ENCODE measurements at regions not wholly inside any gene's neighbourhood (a gene's known extent, or its start where the extent isn't known, plus 50 kb on each side); places are given as distances from the start of the nearest gene placed in this dataset.
"Not testable (repeated sequence)": the region's sequence is repeated elsewhere in the genome, so short reads cannot be mapped to it uniquely, and the experiment has no call there.

DNA sequence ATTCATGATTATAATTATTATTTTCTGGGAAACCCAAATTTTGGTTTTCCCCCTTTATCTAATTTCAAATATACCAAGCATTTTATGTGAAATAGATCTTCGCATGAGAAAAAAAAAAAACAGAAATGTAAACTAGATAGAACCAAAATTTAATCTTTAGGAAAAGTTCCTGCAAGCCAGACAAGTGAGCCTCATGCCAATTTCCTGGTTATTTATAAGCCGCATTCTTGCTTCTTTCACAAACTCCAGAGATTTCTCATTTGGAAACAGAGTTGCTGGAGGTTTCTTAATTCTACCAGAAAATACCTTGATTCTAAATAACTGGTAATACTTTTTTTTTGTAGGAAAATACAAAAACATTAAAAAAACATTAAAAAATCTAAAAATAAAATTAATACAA is 690.4 kb upstream of the IGFBP3 start:
- no peak for DNase-seq

DNA sequence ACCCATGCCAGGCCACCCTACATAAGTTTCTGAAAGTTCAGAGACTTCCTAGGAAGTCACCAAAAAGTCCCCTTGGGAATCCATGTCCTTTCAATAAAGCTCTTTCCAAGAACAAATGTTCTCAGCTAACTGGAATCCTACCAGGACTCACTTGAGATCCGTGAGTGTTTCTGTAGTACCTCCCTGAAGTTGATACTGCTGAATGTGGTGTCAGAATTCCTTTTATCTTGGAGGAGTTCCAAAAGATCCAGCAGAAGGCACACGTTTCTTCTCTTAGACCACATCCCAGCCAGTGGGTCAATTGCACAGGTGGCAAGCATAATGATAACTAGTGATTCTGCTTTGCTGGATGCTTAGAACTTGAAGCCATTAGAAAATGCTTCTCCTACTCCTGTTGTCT is 689.7 kb upstream of the IGFBP3 start:
- DNase-seq: no peak

DNA sequence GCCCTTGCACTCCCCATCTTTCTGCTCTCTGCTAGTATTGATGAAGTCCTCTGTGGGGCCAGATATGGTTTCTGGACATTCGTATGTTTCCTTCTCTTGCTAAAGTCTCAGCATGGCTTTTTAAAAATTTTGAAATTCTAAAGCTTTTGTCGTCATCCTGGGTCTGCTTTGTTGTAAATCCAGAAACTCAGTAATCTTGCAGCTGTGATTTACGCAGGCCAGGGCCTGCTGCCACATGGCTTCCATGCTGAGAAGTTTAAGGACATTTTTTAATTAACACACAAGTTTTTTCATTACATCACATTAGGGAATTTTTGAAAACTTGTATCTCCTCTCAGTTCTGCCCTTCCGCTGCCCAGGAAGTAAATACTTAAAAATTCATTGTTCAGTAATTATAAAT is 686.1 kb upstream of the IGFBP3 start:
- no peak for DNase-seq

DNA sequence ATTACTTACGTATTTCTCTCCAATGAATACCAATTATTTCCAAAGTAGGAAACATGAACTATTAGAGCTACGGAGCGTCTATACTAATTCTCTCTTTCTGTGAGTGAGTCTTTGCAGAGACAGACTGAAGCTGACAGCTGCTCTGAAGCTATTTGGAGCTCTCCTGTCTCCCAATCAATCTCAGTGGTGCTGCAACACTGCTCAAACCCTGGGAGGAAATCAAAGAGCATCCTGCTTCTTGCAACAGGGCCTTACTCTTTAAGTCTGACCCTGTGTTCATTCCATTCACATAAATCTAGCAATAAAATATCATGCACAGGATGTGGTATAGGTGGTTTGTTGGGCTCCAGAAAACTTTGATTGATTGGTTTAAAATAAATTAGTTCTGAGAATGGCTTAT is 685.7 kb upstream of the IGFBP3 start:
- no peak for DNase-seq

DNA sequence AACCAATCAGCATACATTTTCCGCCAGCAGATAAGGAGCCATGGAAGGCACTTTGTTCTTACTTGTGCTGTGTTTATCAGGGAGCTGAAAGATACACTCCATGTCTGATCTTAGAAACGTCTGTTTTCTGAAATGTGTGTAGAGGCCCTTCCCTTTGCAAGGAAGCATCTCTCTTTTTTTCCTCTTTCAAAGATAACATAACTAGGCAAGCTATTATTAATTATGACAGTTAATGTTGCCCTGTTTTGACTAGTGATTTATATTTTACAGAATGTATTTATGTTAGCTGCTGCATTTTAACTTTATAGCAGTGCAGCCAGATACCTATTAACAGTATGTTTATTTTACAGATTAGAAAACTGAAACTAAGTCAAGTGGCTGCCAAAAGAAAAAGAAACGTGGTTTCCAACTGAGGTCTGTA is 683.2 kb upstream of the IGFBP3 start:
- no peak for DNase-seq

DNA sequence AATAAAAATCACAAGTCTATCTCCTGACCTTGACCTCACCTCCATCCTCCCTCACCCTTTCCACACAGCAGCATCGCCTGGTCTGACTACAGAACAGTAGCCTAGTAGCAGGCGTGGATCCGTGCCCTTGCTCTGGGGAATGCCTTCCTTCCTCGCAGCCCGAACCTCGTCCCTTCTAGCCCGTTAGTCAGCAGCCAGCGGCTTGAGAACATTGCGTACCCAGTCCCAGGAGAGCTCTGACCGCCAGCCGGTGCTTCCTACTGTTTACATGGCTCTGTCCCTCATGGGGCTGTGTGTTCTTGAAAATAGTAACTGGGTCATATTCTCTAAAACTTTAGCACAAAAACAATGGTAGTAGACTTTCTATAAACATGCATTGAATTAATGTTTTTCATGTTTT is 682.7 kb upstream of the IGFBP3 start:
- DNase-seq: no peak

DNA sequence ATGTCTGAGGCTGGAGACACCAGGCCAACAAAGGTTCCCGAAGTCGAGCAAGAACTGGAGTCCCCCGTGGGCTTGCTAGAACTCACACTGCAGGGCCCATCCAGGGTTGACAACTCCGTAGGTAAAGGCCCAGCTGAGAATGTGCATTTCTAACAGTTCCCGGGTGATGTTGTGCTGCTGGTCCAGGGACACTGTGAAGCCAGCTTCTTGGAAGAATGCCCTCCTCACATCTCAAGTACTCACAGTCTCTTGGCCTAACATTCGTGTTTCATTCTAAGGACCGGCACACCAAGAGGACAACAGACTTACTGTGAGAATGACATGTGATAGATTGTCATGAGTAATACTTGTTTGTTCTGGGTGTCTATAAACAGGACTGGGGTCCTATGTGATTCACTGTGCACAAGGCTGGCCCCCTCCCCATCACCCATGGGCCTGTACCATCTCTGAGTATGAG is 682.3 kb upstream of the IGFBP3 start:
- no peak for DNase-seq

DNA sequence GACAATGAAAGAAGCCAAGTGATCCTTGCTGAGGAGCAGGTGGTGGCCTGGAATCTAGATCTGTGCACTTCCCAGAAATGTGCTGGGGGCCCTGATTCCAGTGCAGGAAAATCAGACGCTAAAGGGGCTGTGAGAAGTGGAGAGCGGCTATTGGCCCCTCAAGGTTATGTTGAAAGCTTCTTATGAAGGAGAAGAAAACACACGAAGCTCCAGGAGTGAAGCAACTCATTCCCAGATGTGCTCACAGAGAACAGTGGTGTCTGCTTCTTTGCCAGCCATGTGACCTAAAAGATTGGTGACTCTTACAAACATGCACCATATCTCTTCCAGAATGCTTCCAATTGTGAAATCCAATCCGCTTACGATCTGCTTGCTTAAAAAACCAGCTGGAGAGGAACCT is 679.3 kb upstream of the IGFBP3 start:
- no peak for DNase-seq

DNA sequence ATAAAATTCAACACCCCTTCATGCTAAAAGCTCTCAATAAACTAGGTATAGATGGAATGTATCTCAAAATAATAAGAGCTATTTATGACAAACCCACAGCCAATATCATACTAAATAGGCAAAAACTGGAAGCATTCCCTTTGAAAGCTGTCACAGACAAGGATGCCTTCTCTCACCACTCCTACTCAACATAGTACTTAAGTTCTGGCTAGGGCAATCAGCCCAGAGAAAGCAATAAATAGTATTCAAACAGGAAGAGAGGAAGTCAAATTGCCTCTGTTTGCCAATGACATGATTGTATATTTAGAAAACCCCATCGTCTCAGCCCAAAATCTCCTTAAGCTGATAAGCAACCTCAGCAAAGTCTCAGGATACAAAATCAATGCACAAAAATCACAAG is 673.8 kb upstream of the IGFBP3 start:
- DNase-seq: not testable (repeated sequence)

DNA sequence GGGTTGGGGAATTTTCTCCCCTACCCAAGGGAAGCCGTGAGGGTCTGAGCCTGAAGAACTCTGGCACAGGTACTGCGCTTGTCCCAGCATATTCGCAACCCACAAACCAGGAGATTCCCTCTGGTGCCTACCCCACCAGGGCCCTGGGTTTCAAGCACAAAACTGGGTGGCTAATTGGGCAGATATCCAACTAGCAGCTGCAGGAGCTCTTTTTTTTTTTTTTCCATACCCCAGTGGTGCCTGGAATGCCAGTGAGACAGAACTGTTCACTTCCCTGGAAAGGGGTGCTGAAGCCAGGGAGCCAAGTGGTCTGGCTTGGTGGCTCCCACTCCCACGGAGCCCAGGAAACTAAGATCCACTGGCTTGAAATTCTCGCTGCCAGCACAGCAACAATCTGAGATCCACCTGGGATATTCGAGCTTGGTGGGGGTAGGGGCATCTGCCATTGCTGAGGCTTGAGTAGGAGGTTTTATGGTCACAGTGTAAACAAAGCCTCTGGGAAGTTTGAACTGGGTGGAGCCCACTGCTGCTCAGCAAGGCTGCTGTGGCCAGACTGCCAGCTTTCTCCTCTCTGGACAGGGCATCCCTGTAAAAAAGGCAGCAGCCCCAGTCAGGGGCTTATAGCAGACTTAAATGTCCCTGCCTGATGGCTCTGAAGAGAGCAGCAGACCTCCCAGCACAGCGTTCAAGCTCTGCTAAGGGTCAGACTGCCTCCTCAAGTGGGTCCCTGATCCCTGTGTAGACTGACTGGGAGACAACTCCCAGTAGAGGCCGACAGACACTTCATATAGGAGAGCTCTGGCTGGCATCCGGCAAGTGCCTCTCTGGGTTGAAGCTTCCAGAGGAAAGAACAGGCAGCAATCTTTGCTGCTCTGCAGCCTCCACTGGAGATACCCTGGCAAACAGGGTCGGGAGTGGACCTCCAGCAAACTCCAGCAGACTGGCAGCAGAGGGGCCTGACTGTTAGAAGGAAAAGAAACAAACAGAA is 670.1 kb upstream of the IGFBP3 start:
- DNase-seq: not testable (repeated sequence)

DNA sequence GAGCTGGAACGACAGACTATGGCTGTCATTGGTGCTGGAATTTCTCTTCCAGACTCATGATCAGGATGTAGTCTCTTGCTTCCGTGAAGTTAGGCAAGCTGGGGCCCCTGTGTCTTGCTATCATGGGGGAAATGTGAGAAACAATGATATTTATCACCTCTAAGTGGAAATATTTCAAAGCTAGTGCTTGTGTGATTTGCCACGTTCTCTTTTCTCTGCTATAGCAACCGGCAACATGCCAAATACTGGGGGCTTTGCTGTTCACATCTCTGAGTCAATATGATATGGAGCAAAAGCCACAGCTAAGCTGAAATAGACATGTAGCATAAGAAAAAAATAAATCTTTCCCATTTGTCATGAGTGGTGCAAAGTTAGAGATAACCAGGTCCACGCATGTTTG is 668.2 kb upstream of the IGFBP3 start:
- DNase-seq: no peak

DNA sequence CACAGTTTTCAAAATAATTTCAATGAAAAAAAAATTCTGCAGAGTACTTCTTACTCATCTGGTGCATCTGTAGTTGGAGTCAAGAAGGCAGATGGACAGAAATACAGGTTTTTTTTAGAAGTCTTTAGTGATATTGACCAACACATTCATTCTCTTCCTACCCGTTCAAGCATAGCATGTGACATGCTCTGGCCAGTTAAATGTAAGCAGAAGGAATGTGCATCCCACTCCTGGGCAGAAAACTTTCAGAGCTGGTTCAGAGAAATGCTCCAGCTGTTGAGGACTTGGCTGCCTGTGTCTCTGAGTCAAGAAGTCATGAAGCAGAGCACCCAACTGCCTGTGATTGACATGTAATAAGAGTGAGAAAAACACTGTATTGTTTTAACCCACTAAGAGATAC is 665.3 kb upstream of the IGFBP3 start:
- no peak for DNase-seq

DNA sequence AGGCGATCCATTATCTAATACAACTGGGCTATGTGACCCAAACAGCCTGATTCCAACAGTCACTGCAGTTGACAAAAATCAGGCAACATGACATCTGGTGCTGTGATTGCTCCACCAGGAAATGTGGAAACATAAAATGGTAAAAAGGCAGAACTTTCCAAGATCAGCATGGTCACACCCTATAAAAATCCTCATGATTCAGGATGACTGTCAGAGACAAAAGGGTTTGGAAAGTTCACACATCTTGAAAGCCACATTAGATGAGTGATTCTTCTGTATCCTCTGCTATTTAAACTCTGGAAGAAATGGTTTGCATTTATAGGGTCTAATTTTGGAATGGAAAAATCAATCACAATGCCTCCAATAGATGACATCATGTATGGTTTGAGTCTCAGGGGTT is 662.6 kb upstream of the IGFBP3 start:
- no peak for DNase-seq

DNA sequence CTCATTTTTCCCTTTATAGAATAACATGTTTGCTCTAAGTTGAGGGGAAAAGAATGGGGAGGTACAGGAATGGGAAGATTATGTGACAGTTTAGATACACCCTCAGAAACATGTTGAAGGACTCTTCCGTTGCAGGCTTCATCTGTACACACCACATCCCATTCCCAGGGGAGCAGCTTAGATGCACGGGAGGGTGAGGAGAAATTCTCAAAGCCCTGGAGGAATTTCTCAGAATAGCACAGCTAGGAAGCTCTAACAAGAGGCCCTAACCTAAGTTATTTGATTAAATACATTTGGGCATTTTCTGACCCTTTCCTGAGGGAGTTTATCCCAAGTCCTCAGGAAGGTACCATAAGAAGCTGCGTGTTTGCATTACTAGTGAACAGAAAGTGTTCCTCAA is 660.2 kb upstream of the IGFBP3 start:
- DNase-seq: no peak

DNA sequence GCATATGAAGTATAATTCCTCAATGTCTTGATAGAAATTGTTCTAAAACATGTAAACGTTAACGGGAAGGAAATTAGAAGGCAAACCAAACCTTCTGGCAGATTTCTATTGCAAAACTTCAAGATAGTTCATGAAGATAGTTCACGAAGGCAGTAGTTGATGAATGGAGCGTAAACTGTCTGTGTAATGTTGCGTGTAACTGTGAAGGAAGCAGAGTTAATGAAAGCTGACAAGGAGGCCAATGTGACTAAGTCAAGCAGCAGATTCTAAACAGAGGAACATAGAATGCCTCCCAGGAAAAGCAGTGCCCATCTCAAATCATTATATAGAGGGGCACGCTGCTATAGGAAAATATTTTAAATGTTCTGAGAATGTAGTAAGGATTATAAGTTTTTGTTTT is 659.7 kb upstream of the IGFBP3 start:
- no peak for DNase-seq

DNA sequence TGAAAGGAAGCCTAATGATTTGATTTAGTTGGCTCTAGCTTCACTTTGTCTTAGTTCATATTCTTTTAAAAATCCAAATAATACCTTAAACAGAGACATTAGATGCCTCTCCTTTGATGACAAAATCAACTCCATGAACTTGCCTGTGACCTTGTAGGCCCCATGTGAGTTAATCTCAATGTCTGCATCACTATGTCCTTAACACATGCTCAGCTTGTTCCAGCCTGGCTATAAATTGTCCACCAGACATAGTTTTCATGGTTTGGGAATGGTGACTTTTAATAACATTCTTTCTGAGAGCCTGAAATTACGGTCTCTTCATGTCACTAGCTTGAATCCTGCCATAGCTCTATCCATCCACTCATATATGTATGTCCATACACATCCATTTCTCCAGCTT is 656.3 kb upstream of the IGFBP3 start:
- no peak for DNase-seq

DNA sequence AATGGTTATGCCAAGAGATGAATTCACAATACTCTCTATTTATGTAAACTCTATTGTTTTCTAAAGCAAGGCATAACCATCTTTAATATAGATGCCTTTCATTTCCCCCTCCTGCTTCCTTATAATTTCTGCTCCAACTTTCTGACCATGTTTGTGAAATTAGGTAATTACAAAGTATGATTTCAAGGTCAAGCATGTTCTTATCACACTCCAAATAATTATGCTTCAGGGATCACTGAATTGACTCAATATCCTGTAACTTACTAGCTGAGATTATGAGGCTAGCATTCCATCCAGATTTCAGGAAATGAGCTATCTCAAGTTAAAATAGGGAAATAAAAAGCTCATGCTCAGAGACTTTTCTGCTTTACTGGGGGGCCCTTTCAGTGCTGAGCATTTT is 655.9 kb upstream of the IGFBP3 start:
- no peak for DNase-seq

DNA sequence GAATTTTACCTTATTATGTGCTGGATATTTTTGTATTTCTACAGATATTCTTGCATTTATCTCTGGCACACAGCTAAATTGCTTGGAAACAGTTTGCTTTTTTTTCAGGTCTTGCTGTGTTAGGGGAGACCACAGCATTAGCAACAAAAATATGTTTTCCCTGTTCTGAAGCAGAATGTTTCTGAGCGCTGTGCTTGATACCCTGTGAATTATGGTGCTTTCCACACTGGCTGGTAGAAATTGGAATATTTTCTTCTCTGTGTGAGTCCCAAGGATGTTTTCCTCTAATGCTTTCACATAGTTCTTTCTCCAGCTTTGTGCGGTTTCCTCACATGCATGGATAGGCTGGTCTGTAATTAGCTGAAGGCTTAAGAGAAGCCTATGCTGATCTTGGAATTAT is 651.6 kb upstream of the IGFBP3 start:
- no peak for DNase-seq

DNA sequence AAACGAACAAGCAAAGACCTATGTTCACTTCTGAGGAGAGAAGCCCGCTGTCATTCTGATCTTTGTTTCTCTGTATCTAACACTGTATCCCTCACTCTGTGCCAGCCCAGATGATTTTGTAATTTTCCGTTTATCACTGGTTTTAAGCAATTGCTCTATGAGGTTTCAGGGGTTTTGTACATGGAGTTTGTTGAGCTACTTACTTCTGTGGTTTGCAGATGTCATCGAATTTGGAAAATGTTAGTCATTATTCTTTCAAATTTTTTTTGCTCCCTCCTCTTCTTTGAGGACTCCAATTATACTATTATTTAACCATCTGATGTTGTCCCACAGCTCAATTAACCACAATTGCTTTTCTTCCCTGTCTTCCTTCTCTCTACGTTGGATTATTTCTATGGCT is 650.9 kb upstream of the IGFBP3 start:
- DNase-seq: no peak

DNA sequence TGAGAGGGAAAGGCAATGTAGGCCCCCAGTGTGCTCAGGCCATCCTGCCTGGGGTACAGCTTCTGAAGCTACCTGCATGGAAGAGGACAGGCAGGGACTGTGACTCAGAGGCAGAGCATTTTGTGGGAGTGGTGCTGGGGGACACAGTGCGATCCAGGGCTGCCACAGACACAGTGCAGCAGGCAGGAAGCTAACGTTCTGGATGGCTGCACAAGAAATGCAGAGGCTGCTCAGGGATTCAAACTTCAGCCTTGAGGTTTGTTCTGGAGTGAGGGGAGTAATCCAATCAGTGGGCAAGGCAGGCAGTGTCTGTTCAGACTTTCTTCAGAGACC is 648.0 kb upstream of the IGFBP3 start:
- no peak for DNase-seq

DNA sequence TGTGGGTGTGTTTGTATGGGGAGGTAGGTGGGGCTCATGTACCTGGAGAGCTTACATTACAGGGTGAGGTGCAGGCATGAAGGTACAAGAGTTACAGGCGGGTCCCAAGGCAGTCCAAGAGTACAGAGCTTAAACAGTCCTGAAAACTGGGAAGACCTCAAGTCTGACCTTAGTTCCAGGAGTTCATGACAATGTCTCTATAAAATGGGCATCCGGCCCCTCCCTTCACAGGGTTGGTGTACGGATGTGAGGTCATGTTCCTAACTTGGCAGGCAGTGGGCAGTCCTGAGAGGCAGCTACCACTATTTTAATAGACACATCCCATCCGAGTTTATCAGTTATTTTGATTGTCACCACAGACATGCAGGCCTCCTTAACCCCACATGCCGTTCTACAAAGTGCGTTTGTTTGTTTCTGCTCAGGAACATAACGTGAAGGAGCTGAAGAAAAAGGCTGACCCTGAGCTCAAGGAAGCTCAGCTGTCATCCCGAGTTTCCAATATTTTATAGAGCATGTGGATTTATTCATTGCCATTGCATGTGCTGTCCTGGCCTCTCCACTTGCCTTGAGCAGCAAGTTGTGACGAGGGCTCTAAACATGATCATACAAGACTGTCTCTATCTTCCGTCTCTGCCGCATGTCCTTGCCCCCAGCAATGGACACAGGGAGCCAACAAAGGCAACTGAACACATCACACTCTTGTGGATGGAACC is 647.5 kb upstream of the IGFBP3 start:
- DNase-seq: no peak

DNA sequence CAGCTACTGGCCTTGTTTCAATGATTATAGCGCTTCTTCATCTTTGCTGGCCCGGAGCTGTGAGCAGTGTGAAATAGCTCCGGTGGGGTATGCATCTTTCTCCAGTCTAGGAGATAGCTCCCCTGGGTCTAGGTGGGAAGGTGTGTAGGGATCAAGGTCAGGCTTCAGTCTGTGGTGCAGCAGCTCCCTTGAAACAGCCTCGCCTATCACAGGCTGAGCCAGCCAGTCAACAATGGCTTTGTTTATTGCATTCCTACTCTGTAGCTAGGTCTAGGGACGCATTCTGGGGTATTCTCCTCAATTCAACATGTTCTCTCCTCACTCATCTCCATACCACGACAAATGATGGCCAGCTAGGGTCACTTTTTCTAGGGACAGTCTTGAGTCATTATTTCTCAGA is 646.8 kb upstream of the IGFBP3 start:
- DNase-seq: no peak

DNA sequence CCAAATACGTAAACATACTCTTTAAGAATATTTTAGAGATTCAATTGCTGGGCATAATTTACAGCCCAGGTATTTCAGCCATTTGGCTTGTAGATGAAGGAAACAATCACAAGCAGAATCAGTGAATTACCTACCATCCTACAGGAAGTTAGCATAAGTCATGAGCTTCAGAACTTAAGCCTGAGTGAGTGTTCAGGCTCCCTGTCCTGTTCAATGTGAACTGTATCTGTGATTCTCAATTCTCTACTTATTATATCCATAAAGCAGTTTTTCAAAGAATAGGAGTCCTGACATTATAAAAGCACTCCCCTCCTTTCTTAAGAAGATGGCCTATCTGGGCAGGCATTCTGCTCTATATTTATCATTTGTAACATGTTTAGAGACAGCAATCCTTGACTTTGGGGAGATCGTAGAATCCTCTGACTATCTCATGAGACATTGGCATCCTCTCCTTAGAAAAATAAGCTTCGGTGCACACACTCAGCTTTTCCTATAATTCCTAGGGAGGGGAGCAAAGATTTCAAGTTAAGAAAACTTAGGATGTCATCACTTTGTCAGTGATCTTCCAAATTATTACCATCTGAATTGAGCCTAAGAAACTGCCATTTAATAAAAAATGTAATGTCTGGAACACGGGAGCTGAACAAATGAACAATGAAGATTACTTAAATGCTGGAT is 645.2 kb upstream of the IGFBP3 start:
- DNase-seq: no peak
